HL-60 (cell line): ENCODE measurements at regions not wholly inside any gene's neighbourhood (a gene's known extent, or its start where the extent isn't known, plus 50 kb on each side); places are given as distances from the start of the nearest gene placed in this dataset.

Source experiments
- DNase-seq, 2 experiments: peaks; one replicate each; pipeline ENCODE4 v3.0.0-alpha.2; 2010 to 2020; ENCODE audit warnings: low read depth in 1 of 2, low spot score in 1 of 2
- H3K27ac ChIP-seq: fragments of 250-450 bp; sonication (Bioruptor Pico); replicated peaks from 2 replicates; pipeline ENCODE4 v1.5.1; 2020; ENCODE audit warnings: mild to moderate bottlenecking, moderate library complexity
- H3K27me3 ChIP-seq: fragments of 250-450 bp; sonication (Bioruptor Pico); 2 replicates; pipeline ENCODE4 v1.5.1; 2021; ENCODE audit warnings: mild to moderate bottlenecking, moderate library complexity; ENCODE audit not compliant: insufficient read depth, poor library complexity, severe bottlenecking
- H3K4me3 ChIP-seq: replicated peaks from 2 replicates; pipeline ENCODE4 v1.5.1; 2011; ENCODE audit warnings: mild to moderate bottlenecking, control low read depth, low read length; ENCODE audit not compliant: insufficient read depth
- CTCF ChIP-seq: IDR thresholded peaks from one replicate; pipeline ENCODE4 v1.5.1; 2011; ENCODE audit warnings: low read length, control low read depth, inconsistent platforms; ENCODE audit not compliant: insufficient read depth
- GABPA ChIP-seq: IDR thresholded peaks from 2 replicates; pipeline ENCODE4 v1.6.1; 2012; ENCODE audit warnings: low read depth
- POLR2AphosphoS5 ChIP-seq: IDR thresholded peaks from 2 replicates; pipeline ENCODE4 v1.6.1; 2012; ENCODE audit warnings: low read depth
- SPI1 ChIP-seq: IDR thresholded peaks from 2 replicates; pipeline ENCODE4 v1.6.1; 2012; ENCODE audit warnings: low read depth, mild to moderate bottlenecking, borderline replicate concordance
- TF ChIP-seq, protein P1 (sequence below): IDR thresholded peaks from 2 replicates; pipeline ENCODE4 v1.6.1; 2012; ENCODE audit warnings: low read depth; ENCODE audit not compliant: insufficient replicate concordance

GRCh38 chr5:175034924-175035323, 310.5 kb downstream of the MSX2 start:
- H3K27ac ChIP-seq = no peak overlapping the region
- no peaks in the 10 kb centered on the region for H3K27me3 ChIP-seq
- no peak for TF ChIP-seq GABPA
- no peak for TF ChIP-seq POLR2AphosphoS5
- TF ChIP-seq, protein P1, sequence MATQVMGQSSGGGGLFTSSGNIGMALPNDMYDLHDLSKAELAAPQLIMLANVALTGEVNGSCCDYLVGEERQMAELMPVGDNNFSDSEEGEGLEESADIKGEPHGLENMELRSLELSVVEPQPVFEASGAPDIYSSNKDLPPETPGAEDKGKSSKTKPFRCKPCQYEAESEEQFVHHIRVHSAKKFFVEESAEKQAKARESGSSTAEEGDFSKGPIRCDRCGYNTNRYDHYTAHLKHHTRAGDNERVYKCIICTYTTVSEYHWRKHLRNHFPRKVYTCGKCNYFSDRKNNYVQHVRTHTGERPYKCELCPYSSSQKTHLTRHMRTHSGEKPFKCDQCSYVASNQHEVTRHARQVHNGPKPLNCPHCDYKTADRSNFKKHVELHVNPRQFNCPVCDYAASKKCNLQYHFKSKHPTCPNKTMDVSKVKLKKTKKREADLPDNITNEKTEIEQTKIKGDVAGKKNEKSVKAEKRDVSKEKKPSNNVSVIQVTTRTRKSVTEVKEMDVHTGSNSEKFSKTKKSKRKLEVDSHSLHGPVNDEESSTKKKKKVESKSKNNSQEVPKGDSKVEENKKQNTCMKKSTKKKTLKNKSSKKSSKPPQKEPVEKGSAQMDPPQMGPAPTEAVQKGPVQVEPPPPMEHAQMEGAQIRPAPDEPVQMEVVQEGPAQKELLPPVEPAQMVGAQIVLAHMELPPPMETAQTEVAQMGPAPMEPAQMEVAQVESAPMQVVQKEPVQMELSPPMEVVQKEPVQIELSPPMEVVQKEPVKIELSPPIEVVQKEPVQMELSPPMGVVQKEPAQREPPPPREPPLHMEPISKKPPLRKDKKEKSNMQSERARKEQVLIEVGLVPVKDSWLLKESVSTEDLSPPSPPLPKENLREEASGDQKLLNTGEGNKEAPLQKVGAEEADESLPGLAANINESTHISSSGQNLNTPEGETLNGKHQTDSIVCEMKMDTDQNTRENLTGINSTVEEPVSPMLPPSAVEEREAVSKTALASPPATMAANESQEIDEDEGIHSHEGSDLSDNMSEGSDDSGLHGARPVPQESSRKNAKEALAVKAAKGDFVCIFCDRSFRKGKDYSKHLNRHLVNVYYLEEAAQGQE = no peak
- no peak for TF ChIP-seq SPI1
- no peak for TF ChIP-seq CTCF
- H3K4me3 ChIP-seq = no peak overlapping the region
- DNase-seq = no peak

GRCh38 chr5:175032741-175033151, 308.4 kb downstream of the MSX2 start:
- Histone ChIP-seq H3K27ac (no peak overlapping the region), H3K4me3 (no peak overlapping the region), H3K27me3 (no peaks in the 10 kb centered on the region)
- no peak for DNase-seq
- no peak for TF ChIP-seq GABPA
- no peak for TF ChIP-seq SPI1
- TF ChIP-seq, protein P1 = no peak
- no peak for TF ChIP-seq CTCF
- TF ChIP-seq POLR2AphosphoS5 = no peak

- no peak for DNase-seq
- Histone ChIP-seq H3K27me3 (no peaks in the 10 kb centered on the region), H3K4me3 (no peak overlapping the region), H3K27ac (no peak overlapping the region)
- TF ChIP-seq, protein P1 = no peak
- TF ChIP-seq POLR2AphosphoS5 (no peak), GABPA (no peak), CTCF (no peak), SPI1 (no peak)
These were observed 307.6 kb downstream of the MSX2 start for GRCh38 chr5:175032013-175032412.
